COLO668 (cell line): ENCODE measurements at regions not wholly inside any gene's neighbourhood (a gene's known extent, or its start where the extent isn't known, plus 50 kb on each side); places are given as distances from the start of the nearest gene placed in this dataset.

Experiments used
- DNase-seq: peaks from one replicate; lab custom pipeline; 2025; ENCODE audit not compliant: unreplicated experiment; lab: John Stamatoyannopoulos, UW

DNA sequence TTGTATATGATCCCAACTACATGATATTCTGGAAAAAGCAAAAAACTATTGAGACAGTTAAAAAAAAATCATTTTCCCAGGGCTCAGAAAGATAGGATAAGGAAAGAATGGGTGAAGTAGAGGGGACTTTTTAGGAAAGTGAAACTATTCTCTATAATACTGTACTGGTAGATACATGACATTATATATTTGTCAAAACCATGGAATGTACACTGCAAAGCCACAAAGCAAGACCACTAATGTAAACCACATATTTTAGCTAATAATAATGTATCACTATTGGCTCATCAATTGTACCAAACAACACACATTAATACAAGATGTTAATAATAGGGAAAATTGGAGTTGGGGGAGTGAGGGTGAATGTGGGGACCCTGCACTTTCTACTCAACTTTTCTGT is 182.6 kb downstream of the EFNB2 start:
- no peak for DNase-seq

DNA sequence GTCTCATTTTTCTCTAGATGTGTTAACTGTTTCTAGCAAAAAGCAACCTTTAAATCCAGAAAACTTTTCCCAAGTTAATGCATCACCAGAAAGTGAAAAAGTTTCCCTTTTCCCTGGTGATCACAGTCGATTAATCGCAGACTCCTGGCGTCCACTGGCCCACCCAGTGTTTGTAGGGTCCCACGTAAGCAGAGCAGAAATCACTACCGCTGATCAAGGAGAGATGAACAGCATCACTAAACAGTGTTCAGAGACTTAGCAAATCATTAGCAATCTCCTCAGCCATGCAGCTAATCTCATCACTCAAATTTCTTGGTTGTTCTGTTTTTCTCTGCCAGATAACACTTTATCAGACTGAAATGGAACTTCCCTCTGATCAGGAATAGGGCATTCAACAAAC is 184.2 kb downstream of the EFNB2 start:
- no peak for DNase-seq

DNA sequence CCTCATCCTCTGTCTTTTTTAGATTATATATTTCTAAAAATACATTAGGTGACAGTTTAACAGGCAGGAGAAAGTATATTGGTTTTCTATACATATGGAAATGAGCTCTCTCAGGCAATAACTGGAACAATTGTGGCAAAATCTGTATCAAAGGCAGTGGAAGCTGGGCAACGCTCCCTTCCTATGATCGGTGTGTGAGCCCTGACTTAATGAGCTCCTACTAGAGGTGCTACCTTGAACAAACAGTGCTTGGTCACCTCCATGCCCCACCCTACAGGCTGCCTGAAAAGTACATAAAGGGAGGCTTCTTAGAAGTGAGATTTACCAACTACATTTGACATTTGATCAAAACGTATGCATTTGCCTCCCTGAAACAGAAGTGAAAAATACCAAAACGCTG is 185.3 kb downstream of the EFNB2 start:
- DNase-seq: peak; percentile 68

DNA sequence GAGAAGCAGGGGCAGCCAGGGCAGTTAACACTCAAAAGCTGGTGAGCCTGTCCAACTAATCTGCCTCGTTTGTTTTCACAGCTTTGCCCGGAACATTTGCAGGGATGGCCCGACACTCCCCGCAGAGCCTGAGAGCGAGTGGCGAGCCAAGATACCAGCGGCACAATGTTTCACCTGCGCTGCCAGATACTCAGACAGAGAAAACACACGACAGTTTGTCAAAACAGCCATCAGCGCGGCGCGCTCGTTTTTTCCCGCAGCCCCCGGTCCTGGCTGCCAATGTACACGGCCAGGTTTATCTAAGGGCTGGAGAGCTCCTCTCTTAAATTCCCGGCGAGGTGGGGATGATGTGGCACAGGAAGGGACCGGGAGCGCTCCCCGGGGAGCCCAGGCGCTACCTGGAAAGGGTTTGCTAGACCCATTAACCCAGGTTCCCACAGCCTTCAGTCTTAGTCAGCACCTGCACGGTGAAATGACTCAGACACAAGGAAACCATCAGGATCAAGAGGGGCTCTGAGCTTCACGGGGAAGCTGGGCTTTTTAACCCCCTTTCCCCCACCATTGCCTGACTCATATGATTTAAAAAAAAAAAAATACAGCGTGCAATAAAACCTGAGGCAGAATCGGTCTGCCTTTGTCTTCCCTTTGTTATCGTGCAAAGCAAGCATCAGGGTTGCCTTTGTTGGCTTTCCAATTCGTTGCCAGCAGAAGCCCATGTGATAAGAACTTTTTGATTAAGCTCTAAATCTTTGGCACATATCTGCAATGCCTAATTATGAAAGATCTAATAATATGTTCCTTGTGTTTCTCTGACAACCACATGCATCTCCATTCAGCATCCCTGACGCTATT is 186.2 kb downstream of the EFNB2 start:
- DNase-seq: peak; percentile 88

DNA sequence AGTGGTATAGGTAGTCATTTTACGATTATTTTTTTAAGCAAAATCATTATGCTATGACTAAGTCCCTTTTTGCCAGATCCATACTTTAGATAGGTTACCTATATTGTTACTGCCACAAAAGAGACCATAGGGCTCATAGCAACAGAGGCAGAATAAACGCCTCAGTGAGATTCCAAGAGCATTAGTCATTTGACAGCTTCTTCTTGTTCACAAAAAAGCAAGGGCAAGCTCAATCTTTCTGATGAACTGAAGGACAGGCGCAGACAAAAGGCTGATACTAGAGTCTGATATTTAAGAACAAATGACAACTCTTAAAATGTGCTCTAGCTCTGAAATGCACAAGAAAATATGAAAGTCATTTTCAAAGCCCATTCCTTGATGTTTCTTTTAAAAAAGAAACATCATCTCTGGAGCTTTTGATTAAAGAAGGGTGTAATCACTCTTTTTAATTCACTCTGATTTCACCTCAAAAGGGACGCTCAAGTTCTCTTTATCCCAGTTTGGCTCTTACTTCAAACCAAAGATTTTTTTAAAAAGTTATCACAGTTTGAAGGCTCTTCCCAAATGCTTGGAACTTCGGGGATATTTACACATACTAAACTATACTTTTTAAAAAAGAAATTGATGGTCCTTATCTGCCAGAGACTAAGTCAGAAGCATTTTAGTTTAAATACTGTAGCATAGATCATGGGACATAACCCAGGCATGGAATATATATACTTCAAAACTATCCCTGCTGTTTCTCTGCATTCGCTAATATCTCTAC is 187.2 kb downstream of the EFNB2 start:
- no peak for DNase-seq

DNA sequence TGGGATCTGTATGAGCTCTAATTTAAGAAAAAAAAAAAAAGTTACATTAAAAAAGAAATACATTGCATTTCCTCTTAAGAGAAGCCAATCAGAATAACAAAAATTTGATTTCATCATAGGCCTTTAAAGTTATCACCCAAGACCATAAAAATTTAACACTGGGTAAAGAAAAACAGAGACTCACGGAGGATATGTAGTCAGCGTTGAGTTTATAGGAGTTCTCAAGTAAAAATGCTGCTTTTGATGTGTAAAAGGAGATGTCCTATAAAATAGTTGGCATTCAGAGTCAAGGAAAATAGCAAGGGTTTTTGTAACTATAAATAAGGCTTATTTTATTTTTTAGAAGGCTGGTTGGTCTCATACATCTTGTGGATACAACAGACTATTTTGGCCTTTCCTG is 191.1 kb downstream of the EFNB2 start:
- DNase-seq: no peak

DNA sequence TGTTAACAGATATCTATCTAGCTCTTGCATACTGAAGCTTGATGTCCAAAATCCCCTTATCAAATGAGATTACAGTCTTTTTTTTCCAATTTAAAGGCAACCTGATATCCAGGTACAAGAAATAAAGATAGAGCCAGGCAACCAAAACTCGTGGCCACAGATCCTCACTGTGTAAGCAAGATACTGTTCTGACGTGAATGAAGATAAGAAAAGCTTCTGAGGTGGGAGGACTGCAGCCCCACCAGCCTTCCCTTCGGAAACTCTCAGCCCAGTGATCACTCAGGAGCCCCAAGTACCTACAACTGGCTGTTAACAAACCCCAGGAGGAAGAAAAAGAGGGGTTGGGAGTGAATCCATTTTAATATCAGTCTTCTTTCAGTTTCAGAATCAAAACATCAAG is 191.6 kb downstream of the EFNB2 start:
- no peak for DNase-seq

DNA sequence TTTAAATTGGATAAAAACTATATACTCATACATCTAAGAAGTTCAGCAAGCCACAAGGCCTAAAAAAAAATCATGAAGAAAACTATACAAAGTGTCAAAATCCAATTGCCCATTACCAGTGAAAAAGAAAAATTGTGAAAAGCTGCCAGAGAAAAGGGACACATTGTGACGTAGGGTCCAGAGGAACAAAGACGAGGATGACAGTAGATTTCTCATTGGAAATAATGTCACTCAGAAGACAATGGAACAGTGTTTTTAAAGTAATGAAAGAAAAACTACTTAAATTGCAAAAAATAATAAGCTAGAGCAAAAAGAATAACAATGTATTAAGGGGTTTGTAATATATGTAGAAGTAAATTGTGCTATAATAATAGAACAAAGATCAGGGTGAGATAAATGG is 195.2 kb downstream of the EFNB2 start:
- DNase-seq: no peak

DNA sequence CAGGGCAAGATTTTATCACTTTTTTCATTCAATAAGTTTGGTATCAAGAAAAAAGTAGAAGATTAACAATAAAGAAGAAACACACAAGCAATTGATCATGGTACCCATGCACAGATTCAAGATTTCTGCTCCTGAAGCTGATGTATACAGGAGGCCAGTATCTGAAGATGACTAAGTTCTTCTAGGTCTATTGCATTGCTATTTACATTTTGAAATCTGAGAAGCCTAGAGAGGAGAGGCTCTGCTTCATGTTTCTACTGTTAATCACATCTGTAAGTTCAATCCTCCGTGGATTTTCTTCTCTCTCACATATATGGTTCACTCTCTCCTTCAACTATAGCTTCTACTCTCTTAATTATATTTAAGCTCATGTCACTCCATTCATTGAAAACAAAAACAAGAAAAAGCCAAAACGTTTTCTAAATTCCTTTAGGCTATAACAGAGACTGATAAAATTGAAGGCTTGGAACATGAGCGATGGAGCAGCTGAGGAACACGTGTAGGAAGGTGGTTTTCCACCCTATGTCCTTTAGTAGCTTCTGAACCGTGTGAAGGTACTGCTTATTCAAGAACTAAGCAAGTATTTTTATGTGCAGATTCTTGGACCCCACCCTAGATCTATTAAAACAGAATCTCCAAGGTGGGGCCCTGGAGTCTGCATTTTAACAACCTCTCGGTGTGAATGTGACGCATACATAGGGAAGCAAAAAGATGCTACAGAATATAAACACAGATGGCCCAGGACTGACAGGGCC is 198.2 kb downstream of the EFNB2 start:
- DNase-seq: no peak

DNA sequence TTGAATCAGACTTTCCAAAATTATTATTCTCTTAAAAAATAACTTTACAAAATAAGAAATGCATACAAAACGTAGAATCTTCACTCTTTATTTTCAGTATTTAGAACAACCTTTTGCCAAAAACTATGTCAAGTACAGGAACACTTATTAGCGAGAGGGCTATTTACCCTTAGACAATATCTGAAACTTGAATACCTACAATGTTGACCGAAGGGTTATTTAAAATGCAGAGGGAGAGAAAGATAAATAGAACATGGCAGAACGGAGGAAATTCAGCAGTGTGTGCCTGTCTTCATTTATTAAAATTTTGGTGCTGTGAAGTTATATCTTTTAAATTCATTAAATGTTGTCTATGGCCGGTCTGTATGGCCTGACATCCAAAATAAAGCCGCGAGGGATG is 198.8 kb downstream of the EFNB2 start:
- DNase-seq: no peak

DNA sequence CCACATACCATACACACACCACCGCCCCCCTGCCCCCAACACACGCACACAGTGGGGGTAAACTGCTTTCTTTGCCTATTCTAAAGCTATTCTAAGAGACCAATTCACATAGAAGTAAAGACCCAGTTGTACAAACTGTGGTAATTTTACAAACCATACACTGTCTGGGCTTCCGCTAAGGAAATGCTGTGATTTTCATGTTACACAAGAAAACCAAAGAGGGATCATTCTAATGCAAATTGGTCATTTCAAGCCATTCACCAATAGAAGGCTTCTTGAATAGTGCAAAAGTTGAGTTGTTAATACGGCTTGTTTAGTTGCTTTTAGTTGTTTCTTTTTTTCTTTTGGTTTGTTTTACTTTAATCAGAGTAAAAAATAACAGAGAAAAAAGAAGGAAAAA is 202.8 kb downstream of the EFNB2 start:
- DNase-seq: no peak

DNA sequence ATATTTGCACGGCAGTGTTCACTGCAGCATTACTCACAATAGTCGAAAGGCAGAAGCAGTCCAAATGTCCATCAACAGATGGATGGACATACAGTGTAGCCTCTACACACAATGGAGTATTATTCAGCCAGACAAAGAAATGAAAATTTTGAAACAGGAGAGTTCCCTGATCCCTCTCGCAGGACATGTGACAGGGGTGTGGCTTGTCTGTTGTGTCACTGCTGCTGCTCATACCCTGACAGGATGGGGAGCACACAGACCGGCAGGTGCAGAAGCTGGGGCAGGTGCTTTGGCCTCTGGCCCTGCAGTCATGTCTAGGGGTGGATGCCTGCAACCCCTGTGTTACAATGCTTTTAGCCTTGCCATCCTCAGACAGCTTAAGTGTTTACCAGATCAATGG is 204.3 kb downstream of the EFNB2 start:
- peak; percentile 75 for DNase-seq

DNA sequence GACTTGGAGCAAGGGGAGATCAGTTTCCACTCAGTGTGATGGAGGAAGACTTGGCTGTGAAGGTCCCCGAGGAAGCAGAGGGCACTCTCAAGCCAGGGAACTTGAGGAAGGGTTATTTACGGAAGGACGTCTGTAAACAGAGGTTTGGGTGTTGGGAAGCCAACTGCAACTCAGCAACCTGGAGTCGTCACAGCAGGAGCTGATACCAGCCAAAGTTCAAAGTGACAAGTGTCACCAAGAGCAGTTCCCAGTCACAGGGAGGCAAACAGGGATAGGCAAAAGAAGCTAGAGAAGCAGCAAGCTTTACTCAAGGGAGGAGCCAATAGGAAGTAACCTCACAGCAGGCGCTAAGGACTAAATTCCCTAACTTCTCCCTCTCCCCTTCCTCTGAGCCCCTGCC is 205.5 kb downstream of the EFNB2 start:
- no peak for DNase-seq

DNA sequence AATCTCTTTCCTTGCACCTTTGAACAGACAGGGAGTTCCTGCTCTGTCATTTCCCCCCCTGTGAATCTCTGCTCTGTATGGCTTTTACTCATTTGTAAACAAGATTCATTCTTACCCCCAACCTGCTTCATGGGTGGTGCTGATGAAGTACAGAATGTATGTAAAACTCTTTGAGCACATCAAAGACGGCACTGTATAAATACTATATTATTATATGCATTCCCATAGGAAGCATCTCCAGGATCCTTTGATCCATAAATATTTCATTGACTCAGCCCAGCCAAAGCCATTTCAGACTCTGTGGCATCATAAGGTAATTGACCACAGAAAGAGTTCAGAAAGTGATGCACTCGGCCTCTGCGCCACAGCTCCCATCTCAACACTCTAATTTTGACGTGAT is 208.7 kb downstream of the EFNB2 start:
- DNase-seq: no peak

DNA sequence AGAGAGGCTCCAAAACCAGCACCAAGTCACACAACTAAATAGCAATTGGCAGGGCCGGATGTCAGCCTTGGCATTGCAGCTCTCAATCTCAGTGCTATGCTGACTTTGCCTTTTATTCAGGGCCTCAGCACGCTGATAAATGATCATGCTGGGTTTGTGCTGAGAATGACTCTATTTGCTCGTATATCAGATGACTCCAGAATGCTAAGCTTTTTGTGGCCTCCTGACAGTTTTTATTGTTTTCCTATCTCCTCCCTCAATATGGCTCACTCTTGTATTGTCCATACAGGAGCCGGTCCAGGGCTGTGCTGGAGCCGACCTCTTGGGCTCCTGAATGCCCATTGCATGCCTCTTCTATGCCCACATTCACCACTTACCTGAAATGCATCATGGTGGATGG is 211.0 kb downstream of the EFNB2 start:
- DNase-seq: no peak

DNA sequence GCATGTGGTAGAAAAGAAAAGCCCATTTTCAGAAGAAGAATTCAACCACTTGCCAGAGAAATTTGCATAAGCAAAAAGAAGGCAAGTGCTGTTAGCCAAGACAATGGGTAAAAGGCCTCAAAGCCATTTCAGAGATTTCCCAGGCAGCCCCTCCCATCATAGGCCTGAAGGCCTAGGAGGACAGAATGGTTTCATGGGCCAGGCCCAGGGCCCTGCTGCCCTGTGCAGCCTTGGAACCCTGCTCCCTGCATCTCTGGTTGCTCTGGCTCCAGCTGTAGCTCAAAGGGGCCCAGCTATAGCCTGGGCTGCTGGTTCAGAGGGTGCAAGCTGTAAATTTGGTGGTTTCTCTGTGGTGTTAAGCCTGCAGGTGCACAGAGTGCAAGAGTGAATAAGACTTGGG is 212.8 kb downstream of the EFNB2 start:
- DNase-seq: no peak

DNA sequence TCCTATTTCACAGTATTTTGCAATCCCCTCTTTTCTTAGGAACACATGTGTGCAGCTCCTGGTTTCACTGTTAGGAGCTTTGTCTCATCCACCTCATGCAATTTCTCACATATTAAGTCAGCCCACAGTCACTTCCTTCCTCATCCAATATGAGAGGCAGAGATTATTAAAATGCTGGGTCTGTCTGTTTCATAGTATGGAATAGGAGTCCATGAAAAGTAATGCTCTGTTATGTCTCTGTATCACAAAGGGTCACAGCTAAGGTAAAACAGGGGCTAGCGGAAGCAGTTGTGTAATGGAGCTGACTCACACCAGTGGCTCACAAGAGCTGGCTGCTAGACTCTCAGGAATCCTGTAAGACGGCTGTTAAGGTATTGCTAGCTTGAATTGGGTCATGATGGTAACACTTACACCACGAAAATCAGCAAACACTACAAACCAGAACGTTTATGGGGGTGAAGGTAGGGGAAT is 216.5 kb downstream of the EFNB2 start:
- DNase-seq: no peak

DNA sequence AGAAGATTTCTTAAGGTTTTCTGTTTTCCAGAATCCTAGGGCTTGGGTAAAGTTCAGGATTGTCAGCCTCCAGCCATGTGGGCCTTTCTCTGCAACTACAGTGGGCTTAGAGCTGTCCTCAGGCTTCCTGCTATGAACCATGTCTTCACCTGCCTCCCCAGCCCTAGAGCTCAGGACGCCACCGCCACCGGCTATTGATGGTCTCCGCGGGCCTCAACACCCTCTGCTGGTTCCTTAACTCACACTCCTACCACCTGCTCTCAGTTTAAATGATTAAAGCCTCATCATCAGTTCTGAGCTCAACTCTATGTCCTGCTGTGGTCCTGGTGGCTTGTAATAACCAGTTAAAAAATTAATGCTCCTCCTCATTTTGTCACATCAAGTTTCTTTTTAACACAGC is 221.0 kb downstream of the EFNB2 start:
- DNase-seq: no peak

DNA sequence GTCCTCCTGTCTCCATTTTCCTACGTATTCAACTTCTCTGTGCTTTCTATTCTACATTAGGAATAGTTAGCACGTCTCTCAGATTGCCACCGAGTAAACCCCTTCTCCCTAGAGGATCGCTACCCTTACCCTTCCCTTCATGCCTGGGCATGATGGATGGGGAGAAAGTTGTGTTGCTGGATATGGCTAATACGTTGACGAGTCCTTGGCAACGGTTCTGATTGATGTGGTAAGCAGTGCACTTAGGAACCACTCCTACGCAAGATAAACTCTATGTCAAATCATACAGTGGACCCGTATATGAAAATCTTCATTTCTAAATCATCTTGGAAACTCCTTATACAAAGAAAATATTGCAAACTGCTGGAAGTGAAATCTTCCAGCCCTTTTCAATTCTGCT is 224.5 kb downstream of the EFNB2 start:
- no peak for DNase-seq

DNA sequence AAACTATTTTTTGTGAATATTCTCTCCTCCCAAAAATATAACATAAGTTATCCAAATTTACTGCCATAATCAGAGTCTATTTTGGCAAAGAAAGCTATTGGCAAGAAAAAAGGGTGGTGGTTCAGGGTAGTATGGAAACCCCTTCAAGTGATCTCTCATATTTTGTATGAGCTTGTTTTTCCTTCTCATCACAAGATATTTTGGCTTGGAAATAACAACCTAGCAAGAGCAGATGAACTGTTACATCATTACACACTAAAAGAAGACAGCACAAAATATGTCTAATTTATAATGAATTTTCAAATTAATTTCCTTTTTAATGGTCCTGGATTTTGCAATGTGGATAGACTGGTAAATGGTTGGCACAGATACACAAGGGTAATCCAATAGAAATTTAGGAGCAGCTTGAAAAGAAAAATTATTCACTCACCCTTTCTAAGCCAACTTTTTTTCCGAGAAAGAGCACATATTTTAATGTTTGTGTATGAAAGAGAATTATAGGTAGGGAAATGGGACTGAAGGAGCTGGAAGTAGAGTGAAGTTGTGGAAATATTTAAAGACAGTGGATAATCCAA is 225.1 kb downstream of the EFNB2 start:
- DNase-seq: no peak

DNA sequence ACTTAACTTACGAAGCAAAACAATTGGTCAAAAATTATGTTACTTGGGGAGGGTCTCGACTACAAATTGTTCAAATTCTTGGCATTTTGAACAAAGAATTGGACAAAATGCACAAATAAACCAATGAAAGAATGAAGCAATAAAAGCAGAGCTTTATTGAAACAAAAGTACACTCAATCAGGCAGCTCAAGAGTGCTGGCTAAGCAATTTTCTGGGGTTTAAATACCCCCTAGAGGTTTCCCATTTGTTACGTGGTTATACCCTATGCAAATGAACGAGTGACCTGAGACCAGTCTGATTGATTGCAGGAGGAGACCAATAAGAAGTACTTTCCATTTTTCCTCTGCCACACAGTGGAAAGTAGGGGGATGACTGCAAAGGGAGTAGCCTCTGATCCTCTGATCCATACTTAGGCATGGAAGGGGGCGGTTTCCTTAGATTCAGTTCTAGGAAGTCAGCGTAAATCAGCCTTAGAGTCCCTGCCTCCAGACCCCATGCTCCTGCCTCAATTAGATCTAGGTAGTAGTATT is 228.6 kb downstream of the EFNB2 start:
- DNase-seq: no peak
